ENCODE measurements at regions not wholly inside any gene's neighbourhood (a gene's known extent, or its start where the extent isn't known, plus 50 kb on each side); places are given as distances from the start of the nearest gene placed in this dataset.

- POLR2A ChIA-PET = no interaction called here
- CTCF ChIA-PET = interaction anchor here (1.0 to 1.3 kb wide), 2 partner anchors 9 to 11 kb away, joined by 3 to 5 read pairs; no protein-coding TSS in a partner anchor
- H3K27ac ChIP-seq (ENCODE audit: insufficient read depth, low read depth, low read length) = no peak overlapping the region
- H3K9me3 ChIP-seq (replicated peaks; ENCODE audit: control insufficient read depth, insufficient read depth, low read length) = no peaks in the 10 kb centered on the region
- no peaks in the 10 kb centered on the region for H3K36me3 ChIP-seq (ENCODE audit: control insufficient read depth in 2 of 2, extremely low read depth in 1 of 2, insufficient read depth in 2 of 2, low read length in 2 of 2)
- H3K4me2 ChIP-seq (ENCODE audit: insufficient read depth, low read length) = no peak overlapping the region
- H3K4me1 ChIP-seq (ENCODE audit: control insufficient read depth, extremely low read depth, insufficient read depth, low read length) = no peaks in the 10 kb centered on the region
- DNase-seq (ENCODE audit: low read depth, low spot score) (no peak), FAIRE-seq (no peak)
- intact Hi-C loops (cut with micrococcal nuclease) = no loop called here
- no peak overlapping the region for H2AFZ ChIP-seq (ENCODE audit: low read depth, low read length)
- TF ChIP-seq MYC (IDR thresholded peaks at IDR 0.05; ENCODE audit: low read depth, low read length) = no peak
- no peak for TF ChIP-seq POLR2A (IDR thresholded peaks at IDR 0.05; ENCODE audit: low read depth, low read length)
- no peak for TF ChIP-seq EZH2 (IDR thresholded peaks at IDR 0.05; ENCODE audit: borderline replicate concordance, low read depth, low read length, severe bottlenecking)
- no peaks in the 10 kb centered on the region for H3K79me2 ChIP-seq (ENCODE audit: control insufficient read depth, insufficient read depth, low read length)
- H3K4me3 ChIP-seq (replicated peaks in 1 of 3; ENCODE audit: insufficient read depth in 1 of 3, low read depth in 1 of 3, low read length in 3 of 3) = no peak overlapping the region
- no peaks in the 10 kb centered on the region for H4K20me1 ChIP-seq (replicated peaks; ENCODE audit: control insufficient read depth, extremely low read depth, insufficient read depth, low read length)
- dilution Hi-C loops (cut with MboI; ENCODE audit: extremely low pct_ligation_motif_present, low sequenced_read_pairs) = no loop called here
- no TSS peak for BruUV-seq (replicated peaks)
- no peaks in the 10 kb centered on the region for H3K27me3 ChIP-seq (ENCODE audit: control insufficient read depth in 2 of 2, insufficient read depth in 2 of 2, low read length in 2 of 2)
- no peaks in the 10 kb centered on the region for H3K9me1 ChIP-seq (replicated peaks; ENCODE audit: control insufficient read depth, extremely low read depth, insufficient read depth, low read length)
- no peak overlapping the region for H3K9ac ChIP-seq (replicated peaks; ENCODE audit: extremely low read depth, insufficient read depth, low read length)
These were observed 186.8 kb downstream of the MACC1 start for GRCh38 chr7:20030417-20030816.

- no peak overlapping the region for H2AFZ ChIP-seq (ENCODE audit: low read depth, low read length)
- no peaks in the 10 kb centered on the region for H3K79me2 ChIP-seq (ENCODE audit: control insufficient read depth, insufficient read depth, low read length)
- CTCF ChIA-PET = no interaction called here
- H3K4me2 ChIP-seq (ENCODE audit: insufficient read depth, low read length) = no peak overlapping the region
- DNase-seq (ENCODE audit: low read depth, low spot score) = no peak
- no peaks in the 10 kb centered on the region for H3K36me3 ChIP-seq (ENCODE audit: control insufficient read depth in 2 of 2, extremely low read depth in 1 of 2, insufficient read depth in 2 of 2, low read length in 2 of 2)
- no peak for TF ChIP-seq FOS (IDR thresholded peaks at IDR 0.05; ENCODE audit: borderline replicate concordance, insufficient read depth, low read length)
- TF ChIP-seq POLR2A (IDR thresholded peaks at IDR 0.05; ENCODE audit: low read depth, low read length) = no peak
- TF ChIP-seq POLR2AphosphoS5 (IDR thresholded peaks at IDR 0.05; ENCODE audit: insufficient read depth, low read depth, low read length) = no peak
- no peak for TF ChIP-seq JUN (IDR thresholded peaks at IDR 0.05; ENCODE audit: borderline replicate concordance, insufficient read depth, insufficient read length, low read depth)
- TF ChIP-seq EZH2 (IDR thresholded peaks at IDR 0.05; ENCODE audit: borderline replicate concordance, low read depth, low read length, severe bottlenecking) = no peak
- dilution Hi-C loops (cut with MboI; ENCODE audit: extremely low pct_ligation_motif_present, low sequenced_read_pairs) = no loop called here
- FAIRE-seq = no peak
- intact Hi-C loops (cut with micrococcal nuclease) = no loop called here
- no peak overlapping the region for H3K9ac ChIP-seq (replicated peaks; ENCODE audit: extremely low read depth, insufficient read depth, low read length)
- H3K4me3 ChIP-seq (replicated peaks in 1 of 3; ENCODE audit: insufficient read depth in 1 of 3, low read depth in 1 of 3, low read length in 3 of 3) = no peak overlapping the region
- H3K4me1 ChIP-seq (ENCODE audit: control insufficient read depth, extremely low read depth, insufficient read depth, low read length) = no peaks in the 10 kb centered on the region
- POLR2A ChIA-PET = no interaction called here
- H3K27me3 ChIP-seq (ENCODE audit: control insufficient read depth in 2 of 2, insufficient read depth in 2 of 2, low read length in 2 of 2) = no peaks in the 10 kb centered on the region
- no TSS peak for BruUV-seq (replicated peaks)
- no peaks in the 10 kb centered on the region for H3K9me3 ChIP-seq (replicated peaks; ENCODE audit: control insufficient read depth, insufficient read depth, low read length)
- no peaks in the 10 kb centered on the region for H3K9me1 ChIP-seq (replicated peaks; ENCODE audit: control insufficient read depth, extremely low read depth, insufficient read depth, low read length)
- no peaks in the 10 kb centered on the region for H4K20me1 ChIP-seq (replicated peaks; ENCODE audit: control insufficient read depth, extremely low read depth, insufficient read depth, low read length)
- H3K27ac ChIP-seq (ENCODE audit: insufficient read depth, low read depth, low read length) = no peak overlapping the region
These were observed 190.4 kb downstream of the MACC1 start for GRCh38 chr7:20026762-20027161.
